Fibroblast of pulmonary artery (primary cell): ENCODE measurements at regions not wholly inside any gene's neighbourhood (a gene's known extent, or its start where the extent isn't known, plus 50 kb on each side); places are given as distances from the start of the nearest gene placed in this dataset.

Experiments used
- DNase-seq: peaks from one replicate; pipeline ENCODE4 v3.0.0-alpha.2; 2010; ENCODE audit warnings: low read depth
- H3K4me3 ChIP-seq: replicated peaks from 2 replicates; pipeline ENCODE4 v1.5.1; 2011; ENCODE audit warnings: low read depth, mild to moderate bottlenecking, control low read depth, low read length, moderate library complexity
- CTCF ChIP-seq: IDR thresholded peaks from 2 replicates; pipeline ENCODE4 v1.5.1; 2011; ENCODE audit warnings: mild to moderate bottlenecking, control low read depth, low read length, inconsistent platforms; ENCODE audit errors: missing control alignments

GRCh38 chr1:38740487-38740886, 119.1 kb downstream of the RRAGC start:
- no peak for TF ChIP-seq CTCF
- no peak overlapping the region for H3K4me3 ChIP-seq
- no peak for DNase-seq

- no peak overlapping the region for H3K4me3 ChIP-seq
- no peak for TF ChIP-seq CTCF
- no peak for DNase-seq
Observed at GRCh38 chr1:38738207-38738606, 121.4 kb downstream of the RRAGC start.

GRCh38 chr1:38736399-38736798, 123.2 kb downstream of the RRAGC start:
- H3K4me3 ChIP-seq = no peak overlapping the region
- no peak for TF ChIP-seq CTCF
- DNase-seq = no peak

GRCh38 chr1:38735651-38736161, 123.9 kb downstream of the RRAGC start:
- no peak for TF ChIP-seq CTCF
- DNase-seq = peak; percentile 83
- no peak overlapping the region for H3K4me3 ChIP-seq

GRCh38 chr1:38733761-38734160, 125.8 kb downstream of the RRAGC start:
- no peak for TF ChIP-seq CTCF
- DNase-seq = no peak
- H3K4me3 ChIP-seq = no peak overlapping the region

GRCh38 chr1:38730511-38731397, 128.8 kb downstream of the RRAGC start:
- no peak overlapping the region for H3K4me3 ChIP-seq
- TF ChIP-seq CTCF = no peak
- DNase-seq = peak; percentile 36

- TF ChIP-seq CTCF = no peak
- DNase-seq = no peak
- H3K4me3 ChIP-seq = no peak overlapping the region
Observed at GRCh38 chr1:38728585-38728908, 131.0 kb downstream of the RRAGC start.
